Astrocyte of the hippocampus (primary cell): ENCODE measurements at regions not wholly inside any gene's neighbourhood (a gene's known extent, or its start where the extent isn't known, plus 50 kb on each side); places are given as distances from the start of the nearest gene placed in this dataset.
A peak's percentile ranks its signal among the peaks of the same experiment; 100 is the strongest.

Experiments used
- DNase-seq: peaks from one replicate; pipeline ENCODE4 v3.0.0; 2011; ENCODE audit warnings: low read depth, low spot score

DNA sequence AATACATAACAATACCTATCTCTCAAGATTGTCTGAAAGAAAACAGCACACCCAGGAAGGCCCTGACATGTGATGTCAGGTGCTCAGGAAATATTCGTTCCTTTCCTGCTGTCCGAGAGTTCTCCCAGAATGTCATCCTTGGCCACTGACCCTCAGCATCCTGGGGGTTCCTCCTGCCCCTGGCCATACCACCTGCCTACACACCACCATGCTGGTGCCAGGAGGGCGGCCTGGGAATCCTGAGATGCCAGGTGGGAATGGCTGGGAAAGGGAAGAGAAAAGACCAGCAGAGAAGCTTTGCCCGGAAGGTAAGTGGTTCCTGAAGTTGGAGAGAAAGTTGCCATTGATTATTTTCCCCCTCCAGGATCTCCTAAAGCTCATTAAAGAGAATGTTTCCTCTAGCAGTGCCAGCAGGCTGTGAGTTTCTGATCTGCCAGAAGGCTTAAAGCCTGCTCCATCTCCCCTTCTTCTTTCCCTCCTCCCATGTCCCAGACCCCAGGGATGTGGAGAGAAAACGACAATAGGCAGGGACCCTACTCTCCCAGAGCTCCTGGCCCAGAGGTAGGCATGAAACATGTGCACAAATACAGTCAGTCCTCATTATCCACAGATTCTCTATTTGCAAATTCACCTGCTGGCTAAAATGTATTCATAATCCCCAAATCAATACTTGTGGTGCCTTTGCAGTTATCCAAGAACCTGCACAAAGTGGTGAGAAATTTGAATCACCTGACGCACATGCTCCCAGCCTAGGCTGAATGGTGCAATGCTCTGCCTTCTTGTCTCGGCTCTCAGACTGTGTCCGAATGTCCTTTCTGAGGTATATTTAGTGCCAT lies 147.1 kb upstream of the MYCN start:
- DNase-seq = no peak

GRCh38 chr2:15793978-15794377 lies 146.4 kb upstream of the MYCN start:
- no peak for DNase-seq

DNA sequence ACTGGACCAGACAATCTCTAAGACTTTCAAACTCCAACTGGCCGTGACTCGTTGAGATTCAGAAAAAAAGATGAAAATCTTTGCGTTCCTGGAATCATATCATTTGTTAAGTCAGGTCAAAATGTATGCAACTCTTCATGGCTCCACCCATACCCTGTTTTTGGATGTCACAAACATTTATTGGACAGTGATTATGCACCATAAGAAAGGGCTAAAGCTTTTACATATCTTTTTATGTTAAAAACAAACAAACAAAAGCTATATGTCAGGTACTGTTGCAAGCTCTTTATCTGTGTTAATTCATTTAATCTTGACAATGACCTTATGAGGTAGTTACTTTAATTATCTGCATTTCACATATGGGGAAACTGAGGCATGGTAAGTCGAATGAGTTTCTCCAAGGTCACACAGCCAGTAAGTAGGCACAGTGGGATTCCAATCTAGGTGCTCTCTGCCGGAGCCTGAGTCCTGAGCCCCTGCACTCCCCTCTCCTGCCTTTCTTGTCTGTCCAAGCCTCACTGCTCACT lies 145.7 kb upstream of the MYCN start:
- DNase-seq = no peak

GRCh38 chr2:15795426-15795825 lies 144.9 kb upstream of the MYCN start:
- DNase-seq = no peak

DNA sequence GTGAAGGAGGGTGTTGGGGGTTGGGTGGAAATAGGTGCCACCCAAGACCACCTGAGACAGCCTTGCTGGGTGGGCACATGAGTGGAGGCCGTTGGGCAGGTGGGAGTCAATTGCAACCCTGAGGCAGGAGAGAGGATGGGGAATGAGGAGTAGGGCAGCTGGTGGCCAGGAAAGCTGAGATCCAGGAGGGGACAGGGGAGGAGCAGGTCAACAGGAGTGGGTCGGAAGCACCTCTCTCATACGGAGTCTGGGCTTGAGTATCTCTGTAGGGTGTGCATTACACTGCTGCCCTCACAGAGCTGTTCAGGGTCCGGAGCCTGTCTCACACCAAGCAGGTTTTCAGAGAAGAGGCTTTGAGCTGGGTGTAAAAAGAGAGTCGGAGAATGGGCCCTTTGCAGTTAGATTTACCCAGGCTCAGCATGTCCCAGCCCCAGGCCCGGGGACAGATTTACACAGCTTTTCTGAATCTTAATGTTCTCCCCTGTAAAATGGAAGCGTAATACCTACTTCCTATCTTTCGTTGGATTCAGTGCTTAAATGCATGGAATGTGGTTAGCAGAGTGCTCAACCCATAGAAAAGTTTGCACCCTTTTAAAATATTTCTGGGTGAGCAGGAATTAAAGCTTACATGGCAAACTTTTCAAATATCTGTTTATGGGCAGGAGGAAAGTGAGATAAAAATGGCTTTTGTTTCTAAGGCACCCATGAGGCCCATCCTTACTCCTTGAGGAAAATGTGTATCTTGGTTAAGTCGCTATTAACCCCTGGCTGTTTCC lies 144.0 kb upstream of the MYCN start:
- DNase-seq = no peak

- no peak for DNase-seq
Observed at GRCh38 chr2:15797231-15797938, 143.0 kb upstream of the MYCN start.

DNA sequence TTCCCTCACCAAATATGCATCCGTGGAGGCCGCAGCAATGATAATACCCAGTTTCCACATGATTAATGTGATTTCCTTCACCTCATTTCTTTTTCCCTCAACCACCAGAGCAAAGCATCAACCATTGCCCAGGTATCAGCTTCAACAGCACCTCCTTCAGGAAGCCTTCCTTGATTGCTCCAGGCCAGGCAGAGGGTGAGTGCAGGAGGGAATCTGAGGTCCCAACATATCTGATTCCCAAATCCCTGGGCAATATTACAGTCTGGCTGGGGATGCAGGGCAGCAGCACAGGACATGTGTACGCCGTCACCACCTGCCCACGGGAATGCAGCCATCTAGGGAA lies 142.4 kb upstream of the MYCN start:
- DNase-seq = no peak

GRCh38 chr2:15798701-15799431 lies 141.5 kb upstream of the MYCN start:
- no peak for DNase-seq

DNA sequence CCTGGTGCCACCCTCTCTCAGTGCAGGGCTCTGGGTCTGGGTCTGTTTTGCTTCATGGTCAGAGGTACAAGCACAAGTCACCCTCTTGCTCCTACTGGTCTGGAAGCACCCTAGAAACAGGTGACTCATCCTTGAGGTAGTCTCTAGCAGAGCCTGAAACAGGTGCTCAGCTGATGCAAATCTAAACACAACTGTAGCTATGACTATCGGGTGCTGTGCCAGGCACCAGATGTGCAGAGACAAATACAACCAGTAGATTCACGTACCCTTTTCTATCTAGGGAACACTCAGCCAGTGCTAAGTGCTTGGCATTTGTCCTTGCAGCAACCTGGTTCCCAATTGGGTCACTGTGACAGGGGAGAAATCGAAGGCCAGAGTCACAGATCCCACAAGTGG lies 140.9 kb upstream of the MYCN start:
- no peak for DNase-seq

DNA sequence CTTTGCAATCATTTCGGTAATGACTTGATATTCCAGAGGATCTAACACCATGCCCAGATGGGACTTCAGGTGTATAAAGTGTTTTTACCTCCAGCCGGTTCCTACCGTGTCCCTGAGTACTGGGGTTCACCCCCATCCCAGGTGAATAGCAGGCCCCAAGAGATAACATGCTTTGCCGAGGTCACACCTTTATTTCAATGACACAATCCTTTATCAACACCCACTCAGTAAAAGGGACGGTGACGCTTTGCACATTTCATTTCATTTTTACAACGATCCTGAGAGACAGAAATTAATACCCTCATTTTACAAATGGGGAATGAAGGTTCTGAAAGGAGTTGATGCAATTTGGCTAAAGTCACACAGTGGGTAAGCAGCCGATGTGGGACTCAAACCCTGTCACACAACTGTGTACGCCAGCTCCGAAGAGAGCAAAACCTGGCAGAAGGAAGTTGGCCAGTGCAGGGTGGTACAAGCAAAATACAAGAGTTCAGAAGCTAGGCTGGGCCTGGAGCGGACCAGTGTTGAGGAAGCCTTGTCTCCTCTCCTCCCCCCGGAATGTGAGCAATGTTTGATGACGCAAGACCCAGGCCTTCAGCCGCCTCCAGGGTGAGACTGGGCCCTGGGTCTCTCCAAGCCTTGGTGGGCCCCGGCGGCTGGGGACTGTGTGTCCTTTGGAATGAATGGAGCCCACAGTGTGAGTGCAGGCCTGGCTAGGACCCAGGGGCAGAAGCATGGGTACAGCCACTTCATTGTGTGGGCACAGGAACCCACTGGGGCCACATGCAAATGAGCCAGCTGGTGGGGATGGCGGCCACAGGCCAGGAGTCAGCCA lies 139.6 kb upstream of the MYCN start:
- DNase-seq = peak; percentile 23

DNA sequence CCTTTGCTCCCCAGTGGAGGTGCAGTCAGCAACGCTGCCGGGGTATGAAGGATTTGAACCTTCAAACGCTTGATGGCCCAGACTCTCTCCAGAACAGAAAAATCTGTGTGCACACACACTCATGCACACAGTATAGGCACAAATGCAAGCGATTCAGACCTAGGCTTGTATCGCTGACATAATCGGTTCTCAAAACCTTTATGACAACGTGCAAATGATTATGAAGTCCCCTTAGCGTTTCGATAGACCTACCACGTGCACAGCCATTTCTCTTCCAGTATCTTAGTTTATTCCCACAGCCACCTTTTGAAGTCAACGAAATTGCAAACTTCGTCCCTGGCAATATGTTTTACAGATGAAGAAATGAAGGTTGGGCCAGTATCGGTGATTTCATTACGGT lies 138.9 kb upstream of the MYCN start:
- DNase-seq = no peak

GRCh38 chr2:15801904-15802303 lies 138.4 kb upstream of the MYCN start:
- DNase-seq = no peak

DNA sequence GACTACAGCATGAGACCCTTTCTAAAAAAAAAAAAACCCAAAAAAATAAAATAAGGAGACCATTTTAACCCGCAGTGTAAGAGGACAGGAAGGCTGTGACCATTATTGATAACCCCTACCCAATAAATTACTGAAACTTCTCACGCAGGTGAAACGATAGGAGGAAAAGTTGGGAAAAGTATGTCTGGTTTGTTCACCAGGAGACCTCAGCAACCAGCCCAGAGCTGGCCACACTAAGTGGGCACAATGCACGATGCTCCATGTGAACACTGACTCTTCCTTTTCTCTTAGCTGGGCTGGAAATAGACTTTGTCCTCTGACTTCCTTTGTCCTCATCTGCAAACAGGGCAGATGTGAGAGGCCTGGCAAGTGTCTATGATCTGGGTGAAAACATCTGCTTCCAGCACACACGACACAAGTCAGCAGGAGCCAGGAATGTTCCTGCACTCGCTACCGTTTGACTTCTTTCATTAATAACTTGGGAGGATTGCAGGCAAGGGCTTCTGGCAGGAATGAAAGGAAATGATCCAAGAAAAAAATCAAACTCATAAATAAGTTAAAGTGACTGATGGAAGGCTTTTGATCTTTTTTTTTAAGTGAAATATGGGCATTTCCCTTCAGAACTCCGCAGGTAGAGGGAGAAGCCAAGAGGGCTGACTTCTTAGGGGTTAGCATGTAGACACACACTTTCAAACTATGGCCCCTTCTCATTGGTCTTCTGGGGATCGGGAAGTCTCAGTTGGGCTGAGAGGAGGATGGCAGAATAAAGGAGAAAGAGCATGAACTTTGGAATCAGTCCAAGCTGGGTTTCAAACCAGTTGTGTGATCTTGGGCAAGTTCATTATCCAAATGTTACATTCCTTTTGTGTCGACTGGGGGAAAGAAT lies 137.4 kb upstream of the MYCN start:
- no peak for DNase-seq

DNA sequence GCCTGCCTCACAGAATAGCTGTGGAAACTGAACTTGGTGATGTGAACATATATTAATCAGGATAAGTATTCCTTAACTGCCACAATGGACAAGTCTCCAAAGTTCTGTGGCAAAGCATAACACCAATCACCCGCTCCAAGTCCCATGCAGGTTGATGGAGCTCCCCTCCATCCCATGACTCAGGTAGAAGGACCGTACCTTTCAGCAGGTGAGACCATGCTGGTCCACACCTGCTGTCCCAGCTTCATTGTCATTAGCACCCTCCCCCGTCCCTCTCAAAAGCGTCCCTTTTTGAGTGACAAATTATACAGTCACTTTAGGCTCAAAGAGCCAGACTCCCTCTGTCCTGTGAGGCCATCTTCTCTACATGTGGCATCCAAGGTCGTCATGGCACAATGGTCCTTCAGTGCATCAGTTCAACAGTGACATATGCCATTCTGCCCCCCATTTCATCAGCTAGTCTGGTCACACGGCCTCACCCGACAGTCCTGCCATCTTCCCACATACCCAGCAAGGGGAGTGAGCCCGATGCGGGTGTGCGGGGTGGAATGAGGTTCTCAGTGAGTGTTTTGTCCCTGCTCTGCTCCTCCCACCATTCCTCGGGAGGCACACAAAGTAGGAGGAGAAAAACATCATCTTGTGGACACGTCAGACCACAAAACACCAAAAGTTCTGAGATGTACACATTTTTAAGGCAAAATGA lies 136.7 kb upstream of the MYCN start:
- DNase-seq = no peak

- DNase-seq = no peak
Observed at GRCh38 chr2:15804246-15804619, 136.1 kb upstream of the MYCN start.

DNA sequence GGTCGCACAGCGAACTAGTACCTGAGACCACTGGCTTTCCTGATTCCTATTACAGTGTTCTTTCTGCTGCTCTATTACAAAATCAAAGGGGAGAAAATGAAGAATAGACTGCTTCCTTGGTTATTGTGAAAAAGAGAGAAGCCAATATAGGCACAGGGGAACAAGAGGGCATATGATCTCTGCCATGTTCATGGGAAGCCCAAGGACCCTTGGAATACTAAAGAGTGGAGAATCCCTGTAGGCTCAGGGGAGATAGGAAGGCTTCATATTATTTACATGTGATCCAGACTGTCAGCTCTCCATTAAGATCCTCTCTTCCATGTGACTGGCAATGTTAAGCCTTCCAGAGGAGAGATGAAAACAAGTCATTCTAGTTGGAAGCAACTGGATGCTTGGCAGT lies 135.7 kb upstream of the MYCN start:
- no peak for DNase-seq

GRCh38 chr2:15805206-15805605 lies 135.1 kb upstream of the MYCN start:
- no peak for DNase-seq

DNA sequence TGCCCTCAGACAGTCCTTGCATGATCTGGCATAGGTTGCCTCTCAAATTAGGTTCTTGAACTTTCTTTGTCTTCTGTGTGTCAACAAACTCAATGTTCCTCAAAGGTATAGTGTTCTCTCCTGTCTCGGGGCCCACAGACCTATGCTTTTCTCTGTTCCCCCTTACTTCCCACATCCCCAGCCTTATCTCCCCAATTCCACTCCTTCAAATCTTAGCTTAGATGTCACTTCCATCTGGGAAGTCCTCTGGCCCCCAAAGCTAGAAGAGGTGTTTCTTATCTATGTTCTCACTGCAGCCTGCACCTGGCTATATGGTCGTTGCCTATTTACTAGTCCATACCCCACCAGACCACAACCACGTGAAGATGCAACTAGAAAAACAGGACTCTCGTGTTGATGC lies 134.6 kb upstream of the MYCN start:
- DNase-seq = no peak

- DNase-seq = no peak
Observed at GRCh38 chr2:15806801-15807417, 133.4 kb upstream of the MYCN start.
